HG03558 (cell line): ENCODE measurements at regions not wholly inside any gene's neighbourhood (a gene's known extent, or its start where the extent isn't known, plus 50 kb on each side); places are given as distances from the start of the nearest gene placed in this dataset.
"Not testable (repeated sequence)": the region's sequence is repeated elsewhere in the genome, so short reads cannot be mapped to it uniquely, and the experiment has no call there.

Experiments used
- ATAC-seq: cut with Tn5 transposase; IDR thresholded peaks from one replicate; pipeline ENCODE4 v1.9.1; 2021; ENCODE audit warnings: moderate number of reproducible peaks; ENCODE audit not compliant: unreplicated experiment; ENCODE audit errors: extremely low read depth

DNA sequence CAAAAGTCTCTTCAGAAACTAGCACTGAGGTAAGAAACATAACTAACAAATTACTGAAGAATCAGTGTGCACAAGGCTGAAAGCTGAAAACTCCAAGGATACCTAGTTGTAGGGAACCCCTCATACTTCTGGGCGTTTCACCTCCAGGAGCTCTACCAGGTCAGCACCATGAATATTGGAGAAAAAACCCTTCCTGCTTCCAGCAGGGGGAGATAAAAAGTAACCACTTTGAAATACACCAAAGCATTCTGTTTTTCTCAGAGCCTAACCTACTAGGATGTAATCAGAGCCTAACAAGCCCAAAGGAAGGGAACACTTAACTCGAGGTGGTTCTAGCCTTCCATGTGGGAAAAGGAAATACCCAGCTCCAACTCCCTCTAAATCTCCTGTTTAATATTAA lies 175.8 kb upstream of the MME start:
- no peak for ATAC-seq

DNA sequence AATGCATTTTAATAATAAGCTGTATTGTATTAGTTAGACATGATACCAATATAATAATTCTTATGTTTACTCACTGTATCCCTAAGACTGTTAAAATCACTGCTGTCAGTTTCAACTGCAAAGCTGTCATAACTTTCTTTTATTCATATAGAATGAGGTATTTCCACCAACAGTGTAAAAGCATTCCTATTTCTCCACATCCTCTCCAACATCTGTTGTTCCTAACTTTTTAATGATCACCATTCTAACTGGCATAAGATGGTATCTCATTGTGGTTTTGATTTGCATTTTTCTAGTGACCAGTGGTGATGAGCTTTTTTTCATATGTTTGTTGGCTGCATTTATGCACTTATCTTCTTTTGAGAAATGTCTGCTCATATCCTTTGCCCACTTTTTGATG lies 177.6 kb upstream of the MME start:
- not testable (repeated sequence) for ATAC-seq

DNA sequence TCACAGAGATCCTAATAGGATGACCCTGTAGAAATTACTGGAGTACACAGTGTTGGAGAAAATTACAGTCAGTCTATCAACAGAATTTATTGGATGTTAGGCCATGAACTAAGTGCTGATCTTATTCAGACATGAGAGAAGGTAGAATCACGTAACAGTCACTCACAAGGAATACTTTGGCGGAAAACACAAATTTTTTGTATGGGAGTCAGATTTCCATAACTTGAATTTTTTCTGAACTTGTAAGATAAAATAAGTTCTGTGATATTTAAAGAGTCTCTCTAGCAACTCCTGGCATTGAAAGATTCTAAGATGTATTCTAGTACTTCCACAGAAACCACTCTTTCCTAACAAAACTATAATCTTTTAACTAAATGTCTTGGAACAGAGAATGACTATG lies 178.8 kb upstream of the MME start:
- ATAC-seq: no peak

DNA sequence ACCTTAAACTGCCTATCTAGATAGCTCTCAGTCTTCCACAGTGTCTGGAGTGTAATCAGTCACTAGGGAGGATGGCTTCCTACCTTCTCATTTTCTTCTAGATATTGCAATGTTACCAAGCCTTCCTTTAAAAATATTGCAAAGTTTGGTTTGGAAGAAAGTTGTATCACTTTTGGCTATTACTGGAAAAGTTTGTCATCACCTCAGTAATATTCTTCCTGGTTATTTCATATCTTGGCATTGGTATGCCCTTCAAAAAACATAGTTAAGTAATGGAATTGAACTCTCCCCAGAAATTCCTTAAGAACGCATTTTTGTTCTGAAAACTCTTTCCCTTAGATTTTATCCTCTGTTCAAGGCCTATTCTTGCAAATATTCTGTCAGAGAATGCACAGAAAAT lies 179.3 kb upstream of the MME start:
- ATAC-seq: no peak

DNA sequence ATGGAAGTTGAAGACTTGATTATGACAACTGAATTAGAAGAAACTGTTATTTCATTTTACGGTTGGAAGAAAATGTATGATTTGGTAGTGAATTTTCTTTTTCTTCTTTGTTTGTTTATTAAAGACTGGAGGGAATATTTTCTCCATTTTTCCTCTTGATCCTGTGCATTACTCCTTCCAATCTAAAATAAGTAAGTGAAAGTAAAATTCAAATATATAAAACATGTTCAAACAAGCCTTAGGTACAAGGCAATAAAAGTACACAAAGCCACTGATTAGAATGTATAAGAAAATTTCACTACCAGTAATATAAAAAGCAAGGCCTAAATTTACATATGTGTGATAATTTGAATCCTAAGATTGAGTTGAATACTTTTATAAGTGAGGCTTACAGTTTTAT lies 181.2 kb upstream of the MME start:
- no peak for ATAC-seq

DNA sequence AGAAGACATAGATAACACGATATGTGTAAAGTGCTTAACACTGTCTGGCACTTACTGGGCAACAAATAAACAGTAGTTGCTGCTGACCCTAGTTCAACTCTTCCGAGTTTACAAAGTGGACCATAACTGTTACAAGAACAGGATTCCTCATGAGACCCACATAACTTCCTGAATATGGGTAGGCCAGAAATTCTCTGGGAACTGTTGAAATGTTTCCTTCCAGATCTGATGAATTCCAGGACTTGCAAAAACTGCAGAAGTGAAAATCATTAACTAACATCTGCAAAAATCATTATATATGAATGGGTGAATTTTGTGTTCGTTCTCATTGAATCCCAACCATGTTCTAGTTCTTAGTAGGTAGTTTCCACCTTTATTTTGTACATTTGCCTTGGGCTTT lies 181.7 kb upstream of the MME start:
- ATAC-seq: no peak

DNA sequence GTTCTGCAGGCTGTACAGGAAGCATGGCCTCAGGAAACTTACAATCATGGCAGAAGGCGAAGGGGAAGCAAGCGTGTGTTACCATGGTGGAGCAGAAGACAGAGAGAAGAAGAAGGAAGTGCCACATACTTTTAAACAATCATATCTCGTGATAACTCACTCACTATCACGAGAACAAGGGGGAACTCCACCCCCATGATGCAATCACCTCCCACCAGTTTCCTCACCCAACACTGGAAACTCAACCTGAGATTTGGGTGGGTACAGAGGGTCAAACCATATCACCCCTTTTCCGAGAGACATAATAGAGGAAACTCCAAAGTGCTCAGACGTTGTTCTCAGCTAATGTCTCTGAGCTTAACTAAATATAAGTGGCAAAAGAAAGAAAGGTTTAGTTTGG lies 186.3 kb upstream of the MME start:
- ATAC-seq: no peak

DNA sequence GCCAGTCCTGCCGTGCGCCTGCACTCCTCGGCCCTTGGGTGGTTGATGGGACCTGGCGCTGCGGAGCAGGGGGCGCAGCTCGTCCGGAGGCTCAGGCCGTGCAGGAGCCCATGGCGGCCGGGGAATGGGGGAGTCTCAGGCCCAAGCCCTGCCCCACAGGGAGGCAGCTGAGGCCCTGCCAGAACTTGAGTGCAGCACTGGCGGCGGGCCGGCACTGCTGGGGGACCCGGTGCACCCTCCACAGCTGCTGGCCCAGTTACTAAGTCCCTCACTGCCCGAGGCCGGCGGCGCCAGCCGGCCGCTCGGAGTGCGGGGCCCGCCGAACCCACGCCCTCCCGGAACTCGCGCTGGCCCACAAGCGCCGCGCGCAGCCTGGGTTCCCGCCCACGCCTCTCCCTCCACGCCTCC lies 190.9 kb upstream of the MME start:
- no peak for ATAC-seq

DNA sequence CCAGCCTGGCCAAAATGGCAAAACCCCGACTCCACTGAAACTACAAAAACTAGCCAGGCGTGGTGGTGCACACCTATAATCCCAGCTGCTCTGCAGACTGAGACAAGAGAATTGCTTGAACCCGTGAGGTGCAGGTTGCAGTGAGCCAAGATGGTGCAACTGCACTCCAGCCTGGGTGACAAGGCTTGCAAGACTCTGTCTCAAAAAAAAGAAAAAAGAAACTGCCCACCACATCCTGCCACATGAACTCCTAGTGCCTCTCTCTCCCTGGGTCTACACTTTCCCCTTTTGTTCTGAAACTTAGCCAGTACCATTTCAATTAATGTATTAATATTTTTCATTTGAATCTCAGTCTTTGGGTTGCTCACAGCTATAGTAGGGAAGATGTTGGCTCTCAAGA lies 192.2 kb upstream of the MME start:
- ATAC-seq: no peak

DNA sequence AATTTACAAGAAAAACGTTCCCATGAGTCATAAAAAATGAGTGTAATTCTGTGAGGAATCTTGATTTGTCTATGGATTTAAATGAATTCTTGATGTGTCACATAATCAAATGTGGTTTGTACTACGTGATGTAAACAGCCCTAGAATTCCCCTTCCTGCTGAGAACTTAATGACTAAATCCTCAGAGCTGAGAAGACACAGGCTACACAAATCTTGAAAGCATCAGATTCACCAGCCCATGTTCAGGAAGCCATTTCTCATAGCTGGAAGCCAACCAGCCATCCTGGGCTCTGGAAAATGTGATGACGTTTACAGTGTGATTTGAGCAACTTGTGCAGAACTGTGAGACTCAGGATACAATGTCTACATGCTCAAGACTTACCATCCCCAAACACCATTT lies 193.7 kb upstream of the MME start:
- no peak for ATAC-seq

DNA sequence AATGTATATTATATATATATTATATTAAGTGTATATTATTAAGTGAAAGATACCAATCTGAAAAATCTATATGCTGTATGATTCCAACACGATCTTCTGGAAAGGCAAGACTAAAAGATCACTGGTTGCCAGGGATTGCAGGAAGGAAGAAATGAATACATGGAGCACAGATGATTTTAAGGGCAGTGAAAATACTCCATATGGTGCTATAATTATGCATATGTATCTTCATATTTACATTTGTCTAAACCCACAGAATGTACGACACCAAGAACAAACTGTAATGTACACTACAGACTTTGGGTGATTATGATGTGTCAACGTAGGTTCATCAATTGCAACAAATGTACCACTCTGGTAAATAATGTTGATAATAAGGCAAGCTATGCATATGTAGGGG lies 194.7 kb upstream of the MME start:
- no peak for ATAC-seq

DNA sequence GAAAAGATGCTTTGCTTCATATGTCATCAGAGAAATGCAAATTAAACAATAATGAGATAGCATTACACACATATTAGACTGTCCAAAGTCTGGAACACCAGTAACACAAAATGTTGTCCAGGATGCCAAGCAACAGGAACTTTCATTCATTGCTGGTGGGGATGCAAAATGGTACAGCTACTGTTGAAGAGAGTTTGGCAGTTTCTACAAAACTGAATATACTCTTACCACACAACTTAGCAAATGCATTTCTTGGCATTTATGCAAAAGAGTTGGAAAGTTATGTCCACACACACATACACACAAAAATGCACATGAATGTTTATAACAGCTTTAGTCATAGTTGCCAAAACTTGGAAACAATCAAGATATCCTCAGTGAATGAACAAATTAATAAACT lies 195.2 kb upstream of the MME start:
- no peak for ATAC-seq

DNA sequence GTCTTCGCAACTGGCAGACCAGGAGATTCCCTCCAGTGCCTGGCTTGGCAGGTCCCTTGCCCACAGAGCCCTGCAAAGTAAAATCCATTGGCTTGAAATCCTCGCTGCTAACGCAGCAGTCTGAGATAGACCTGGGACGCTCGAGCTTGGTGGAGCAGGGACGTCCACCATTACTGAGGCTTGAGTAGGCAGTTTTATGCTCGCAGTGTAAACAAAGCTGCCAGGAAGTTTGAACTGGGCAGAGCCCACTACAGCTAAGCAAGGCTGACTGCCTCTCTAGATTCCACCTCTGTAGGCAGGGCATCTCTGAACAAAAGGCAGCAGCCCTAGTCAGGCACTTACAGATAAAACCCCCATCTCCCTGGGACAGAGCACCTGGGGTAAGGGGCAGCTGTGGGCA lies 205.0 kb upstream of the MME start:
- no peak for ATAC-seq

DNA sequence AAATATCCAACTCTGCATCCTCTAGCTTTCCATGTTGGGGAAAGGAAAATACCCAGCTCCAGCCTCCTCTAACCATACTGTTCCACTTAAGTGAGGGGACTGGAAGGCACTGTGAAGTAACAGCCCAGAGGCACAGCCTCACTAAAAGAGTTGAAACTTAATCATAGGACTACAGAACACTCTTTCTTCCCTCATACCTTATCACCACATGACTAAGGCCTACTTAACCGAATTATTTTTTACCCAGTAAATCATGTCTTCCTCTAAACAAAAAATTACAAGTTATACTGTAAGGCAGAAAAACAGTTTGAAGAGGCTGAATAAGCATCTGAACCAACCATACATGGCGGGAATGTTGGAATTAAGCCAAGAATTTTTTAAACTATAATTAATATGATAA lies 207.4 kb upstream of the MME start:
- no peak for ATAC-seq

DNA sequence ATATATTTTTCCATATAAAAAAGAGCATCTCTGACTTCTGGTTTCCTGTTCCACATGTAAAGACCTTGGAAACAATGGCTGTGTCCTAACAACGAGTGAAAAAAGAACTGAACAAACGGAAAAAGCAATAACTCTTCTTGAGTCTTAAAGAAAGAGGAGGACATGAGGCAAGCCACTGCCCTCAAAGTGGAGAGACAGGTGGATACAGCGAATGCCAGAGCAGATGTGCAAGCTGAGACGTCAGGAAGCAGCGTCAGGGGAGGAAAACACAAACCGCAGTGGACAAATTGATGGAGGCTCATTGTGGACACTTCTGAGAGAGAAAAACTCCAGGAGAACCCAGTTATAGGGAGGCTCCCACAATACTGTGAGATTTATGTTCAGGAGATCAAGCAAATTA lies 208.0 kb upstream of the MME start:
- no peak for ATAC-seq

DNA sequence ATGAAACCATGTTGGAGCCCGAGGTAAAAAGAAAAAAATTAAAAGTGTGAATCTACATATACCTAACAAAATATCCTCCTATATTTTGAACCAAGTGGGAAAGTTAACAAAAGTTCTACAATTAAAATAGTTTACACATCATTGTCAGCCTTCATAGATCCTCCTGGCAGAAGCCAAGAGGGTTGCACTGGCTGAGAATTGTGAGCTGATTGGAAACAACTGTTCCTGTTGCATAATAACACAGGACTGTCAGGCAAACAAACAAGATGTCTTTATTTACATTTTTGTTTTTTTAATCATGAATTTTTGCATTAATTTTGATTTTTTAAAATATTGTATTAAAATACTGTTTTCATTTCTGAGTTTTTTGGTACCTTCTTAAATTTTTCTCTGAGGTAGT lies 215.2 kb upstream of the MME start:
- ATAC-seq: no peak

DNA sequence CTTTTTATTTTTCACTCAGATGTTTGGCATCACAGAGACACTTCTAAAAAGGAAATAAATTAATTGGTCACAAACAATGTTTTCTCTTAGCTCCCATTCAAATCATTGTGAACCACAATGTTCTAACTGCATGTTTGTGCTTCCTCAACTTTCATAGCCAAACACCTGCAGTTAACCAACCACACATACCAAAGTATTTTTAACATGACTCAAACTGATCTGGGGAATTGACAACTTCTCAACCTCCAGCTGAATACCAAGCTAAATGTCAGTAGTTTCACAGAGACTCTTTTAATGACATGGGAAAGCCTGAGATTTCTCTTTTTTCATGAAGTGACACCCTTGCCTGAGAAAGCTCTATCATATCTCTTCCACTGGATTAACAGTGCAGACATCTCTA lies 217.9 kb upstream of the MME start:
- no peak for ATAC-seq

DNA sequence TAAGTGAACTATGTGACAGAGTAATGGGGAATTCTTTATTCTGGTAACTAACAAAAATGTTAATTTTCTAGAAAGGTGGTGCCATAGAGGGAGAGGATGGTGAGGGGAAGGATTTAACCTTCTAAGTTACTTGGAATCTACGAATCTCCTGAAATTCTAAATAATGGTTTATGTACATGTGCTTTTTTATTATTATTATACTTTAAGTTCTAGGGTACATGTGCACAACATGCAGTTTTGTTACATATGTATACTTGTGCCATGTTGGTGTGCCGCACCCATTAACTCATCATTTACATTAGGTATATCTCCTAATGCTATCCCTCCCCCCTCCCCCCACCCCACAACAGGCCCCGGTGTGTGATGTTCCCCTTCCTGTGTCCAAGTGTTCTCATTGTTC lies 227.1 kb upstream of the MME start:
- not testable (repeated sequence) for ATAC-seq

DNA sequence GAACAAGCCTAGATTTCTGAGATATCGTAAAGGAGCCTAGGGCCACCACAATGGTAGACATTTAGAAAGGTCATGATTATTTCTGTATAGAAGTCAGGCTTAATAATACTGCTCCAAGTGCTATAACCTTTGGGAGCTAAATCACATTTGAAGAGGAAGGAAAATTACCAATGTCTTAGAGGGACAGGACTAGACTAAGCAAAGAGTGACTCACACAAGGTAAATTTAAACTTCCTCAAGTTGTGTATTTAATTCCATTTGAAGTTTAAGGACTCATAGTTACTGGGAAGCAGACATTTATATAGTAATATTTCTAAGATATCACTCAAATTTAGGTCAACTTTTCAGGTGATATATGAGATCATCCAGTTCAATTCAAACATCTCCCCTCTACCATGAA lies 227.6 kb upstream of the MME start:
- ATAC-seq: no peak

DNA sequence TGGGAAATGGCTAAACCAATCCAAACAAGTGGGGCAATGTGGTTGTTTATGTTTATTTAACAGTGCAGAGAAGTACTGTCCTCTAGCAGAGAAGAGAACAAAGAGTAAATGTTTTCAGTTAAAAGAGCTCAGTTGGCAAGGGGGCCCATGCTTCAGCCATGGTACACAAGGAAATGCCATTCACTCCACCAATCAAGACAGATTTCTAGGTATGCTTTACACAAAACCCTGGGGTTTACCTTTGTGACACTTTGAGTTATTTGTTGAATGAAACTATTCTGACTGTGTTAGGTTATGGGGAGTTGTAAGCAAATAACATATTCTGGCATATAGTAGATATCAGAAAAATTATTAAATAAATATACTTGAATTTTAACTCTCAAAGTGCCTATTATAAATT lies 228.5 kb upstream of the MME start:
- no peak for ATAC-seq

DNA sequence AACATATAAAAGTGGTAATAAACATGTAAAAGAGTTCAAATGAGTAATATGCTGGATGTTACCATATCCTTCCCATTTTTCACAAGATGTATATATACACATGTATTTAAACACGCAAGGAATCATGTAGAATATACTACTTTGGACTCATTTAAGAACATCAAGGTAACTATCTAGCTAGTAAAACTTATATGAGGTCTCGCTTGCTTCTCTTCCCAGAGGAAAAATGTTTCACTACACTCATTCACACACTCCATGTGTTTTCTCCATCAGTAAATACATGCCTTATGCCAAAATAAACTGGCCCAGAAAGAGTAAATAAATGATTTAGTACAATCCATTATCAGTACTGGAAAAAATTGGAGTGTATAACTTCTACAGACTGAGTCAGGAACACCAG lies 229.2 kb upstream of the MME start:
- no peak for ATAC-seq

DNA sequence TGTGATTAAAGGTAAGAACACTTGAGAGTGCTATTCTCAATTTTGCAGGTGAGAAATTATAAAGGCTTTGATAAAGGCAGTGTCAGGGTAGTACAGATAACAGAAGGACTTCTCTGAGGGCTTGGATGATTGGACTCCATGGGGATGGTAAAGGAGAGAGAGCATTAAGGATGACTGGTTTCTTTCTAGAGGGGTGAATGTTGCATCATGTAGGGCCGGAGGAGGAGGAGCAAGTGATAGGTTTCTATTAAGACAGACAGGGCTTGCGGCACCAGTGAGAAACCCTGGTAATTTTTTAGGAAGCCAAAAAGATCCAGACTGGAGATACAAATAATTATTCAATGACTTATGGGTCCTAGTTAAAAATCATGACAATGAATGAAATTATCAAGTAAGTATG lies 230.7 kb upstream of the MME start:
- no peak for ATAC-seq

DNA sequence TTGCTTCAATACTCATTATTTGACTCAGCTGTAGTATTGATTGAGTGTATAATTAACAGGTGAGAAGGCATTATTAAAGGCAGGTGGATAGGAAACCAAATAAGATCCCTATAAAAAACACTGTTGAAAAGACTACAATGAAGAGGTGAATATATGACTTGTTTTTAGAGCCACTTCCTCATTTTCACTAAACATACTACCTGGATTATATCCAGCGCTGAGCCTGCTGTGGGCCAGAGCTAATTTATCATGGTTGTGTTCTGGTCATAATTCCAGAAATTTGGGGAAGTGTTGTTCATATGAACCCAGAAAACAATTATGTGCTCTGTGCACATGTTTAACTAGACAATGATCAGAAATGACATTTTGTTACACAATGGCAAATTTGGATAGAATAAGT lies 235.3 kb upstream of the MME start:
- no peak for ATAC-seq

DNA sequence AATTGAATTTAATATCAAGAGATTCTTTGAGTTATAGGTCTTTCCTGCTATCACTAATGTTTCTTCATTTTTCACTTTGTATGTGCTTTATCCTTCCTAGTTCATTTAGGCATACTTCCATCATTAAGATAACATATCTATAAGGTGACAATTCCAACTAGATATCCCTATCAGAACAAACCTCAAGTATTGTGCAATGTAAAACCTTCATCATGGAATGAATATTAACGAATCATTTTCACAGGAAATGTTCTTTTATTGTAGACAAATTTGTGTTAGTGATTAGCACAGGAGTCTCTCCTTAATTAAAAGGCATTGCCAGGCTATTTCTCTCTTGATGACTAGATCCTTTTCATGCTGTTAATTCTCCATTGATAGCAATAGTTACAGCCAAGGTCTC lies 236.5 kb upstream of the MME start:
- no peak for ATAC-seq
